ENCODE measurements at regions not wholly inside any gene's neighbourhood (a gene's known extent, or its start where the extent isn't known, plus 50 kb on each side); places are given as distances from the start of the nearest gene placed in this dataset.

DNA sequence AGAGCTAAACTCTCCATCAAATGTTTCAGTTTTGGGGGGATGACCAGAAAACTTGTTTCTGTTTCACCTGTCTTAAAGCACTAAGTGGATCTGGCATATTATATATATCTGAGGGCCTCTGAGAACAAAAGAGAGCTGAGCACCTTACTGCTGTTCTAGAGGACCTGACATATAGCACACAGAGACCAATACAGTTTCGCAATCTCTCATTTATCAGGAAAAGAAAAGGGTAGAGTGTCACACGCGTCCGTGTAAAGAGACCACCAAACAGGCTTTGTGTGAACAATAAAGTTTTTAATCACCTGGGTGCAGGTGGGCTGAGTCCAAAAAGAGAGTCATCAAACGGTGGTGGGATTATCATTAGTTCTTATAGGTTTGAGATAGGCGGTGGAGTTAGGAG, 434.5 kb upstream of the KCND2 start:
- no peak for TF ChIP-seq HDAC2 (IDR thresholded peaks at IDR 0.05)
- TF ChIP-seq, protein P1, sequence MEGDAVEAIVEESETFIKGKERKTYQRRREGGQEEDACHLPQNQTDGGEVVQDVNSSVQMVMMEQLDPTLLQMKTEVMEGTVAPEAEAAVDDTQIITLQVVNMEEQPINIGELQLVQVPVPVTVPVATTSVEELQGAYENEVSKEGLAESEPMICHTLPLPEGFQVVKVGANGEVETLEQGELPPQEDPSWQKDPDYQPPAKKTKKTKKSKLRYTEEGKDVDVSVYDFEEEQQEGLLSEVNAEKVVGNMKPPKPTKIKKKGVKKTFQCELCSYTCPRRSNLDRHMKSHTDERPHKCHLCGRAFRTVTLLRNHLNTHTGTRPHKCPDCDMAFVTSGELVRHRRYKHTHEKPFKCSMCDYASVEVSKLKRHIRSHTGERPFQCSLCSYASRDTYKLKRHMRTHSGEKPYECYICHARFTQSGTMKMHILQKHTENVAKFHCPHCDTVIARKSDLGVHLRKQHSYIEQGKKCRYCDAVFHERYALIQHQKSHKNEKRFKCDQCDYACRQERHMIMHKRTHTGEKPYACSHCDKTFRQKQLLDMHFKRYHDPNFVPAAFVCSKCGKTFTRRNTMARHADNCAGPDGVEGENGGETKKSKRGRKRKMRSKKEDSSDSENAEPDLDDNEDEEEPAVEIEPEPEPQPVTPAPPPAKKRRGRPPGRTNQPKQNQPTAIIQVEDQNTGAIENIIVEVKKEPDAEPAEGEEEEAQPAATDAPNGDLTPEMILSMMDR (IDR thresholded peaks at IDR 0.05): no peak
- no peak for TF ChIP-seq JUN (IDR thresholded peaks at IDR 0.05)
- TF ChIP-seq, protein P2, sequence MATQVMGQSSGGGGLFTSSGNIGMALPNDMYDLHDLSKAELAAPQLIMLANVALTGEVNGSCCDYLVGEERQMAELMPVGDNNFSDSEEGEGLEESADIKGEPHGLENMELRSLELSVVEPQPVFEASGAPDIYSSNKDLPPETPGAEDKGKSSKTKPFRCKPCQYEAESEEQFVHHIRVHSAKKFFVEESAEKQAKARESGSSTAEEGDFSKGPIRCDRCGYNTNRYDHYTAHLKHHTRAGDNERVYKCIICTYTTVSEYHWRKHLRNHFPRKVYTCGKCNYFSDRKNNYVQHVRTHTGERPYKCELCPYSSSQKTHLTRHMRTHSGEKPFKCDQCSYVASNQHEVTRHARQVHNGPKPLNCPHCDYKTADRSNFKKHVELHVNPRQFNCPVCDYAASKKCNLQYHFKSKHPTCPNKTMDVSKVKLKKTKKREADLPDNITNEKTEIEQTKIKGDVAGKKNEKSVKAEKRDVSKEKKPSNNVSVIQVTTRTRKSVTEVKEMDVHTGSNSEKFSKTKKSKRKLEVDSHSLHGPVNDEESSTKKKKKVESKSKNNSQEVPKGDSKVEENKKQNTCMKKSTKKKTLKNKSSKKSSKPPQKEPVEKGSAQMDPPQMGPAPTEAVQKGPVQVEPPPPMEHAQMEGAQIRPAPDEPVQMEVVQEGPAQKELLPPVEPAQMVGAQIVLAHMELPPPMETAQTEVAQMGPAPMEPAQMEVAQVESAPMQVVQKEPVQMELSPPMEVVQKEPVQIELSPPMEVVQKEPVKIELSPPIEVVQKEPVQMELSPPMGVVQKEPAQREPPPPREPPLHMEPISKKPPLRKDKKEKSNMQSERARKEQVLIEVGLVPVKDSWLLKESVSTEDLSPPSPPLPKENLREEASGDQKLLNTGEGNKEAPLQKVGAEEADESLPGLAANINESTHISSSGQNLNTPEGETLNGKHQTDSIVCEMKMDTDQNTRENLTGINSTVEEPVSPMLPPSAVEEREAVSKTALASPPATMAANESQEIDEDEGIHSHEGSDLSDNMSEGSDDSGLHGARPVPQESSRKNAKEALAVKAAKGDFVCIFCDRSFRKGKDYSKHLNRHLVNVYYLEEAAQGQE (IDR thresholded peaks at IDR 0.05): no peak
- no peak for TF ChIP-seq KDM5A (IDR thresholded peaks at IDR 0.05)
- TF ChIP-seq MAX (IDR thresholded peaks at IDR 0.05): no peak
- TF ChIP-seq POLR2A (IDR thresholded peaks at IDR 0.05; ENCODE audit: low read length): no peak
